ENCODE measurements at regions not wholly inside any gene's neighbourhood (a gene's known extent, or its start where the extent isn't known, plus 50 kb on each side); places are given as distances from the start of the nearest gene placed in this dataset.

DNA sequence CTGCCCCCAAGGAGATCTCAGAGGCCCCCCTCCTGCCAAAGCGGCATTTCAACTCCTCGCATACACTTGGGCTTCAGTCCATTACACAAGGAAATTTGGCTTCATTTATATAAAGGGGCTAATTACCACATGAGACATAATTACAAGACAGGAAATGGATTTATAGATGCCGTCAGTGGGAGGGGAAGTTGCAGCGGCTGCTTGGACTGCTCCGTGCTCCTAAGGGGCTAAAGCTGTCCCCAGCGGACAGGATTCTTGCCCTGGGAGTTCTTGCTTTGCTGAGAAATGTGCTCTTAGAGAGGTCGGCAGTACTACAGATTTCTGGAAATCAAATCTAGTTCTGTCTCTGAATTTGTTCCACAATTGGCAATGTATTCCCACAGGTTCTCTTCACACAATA is 57.2 kb upstream of the NLK start:
- no TSS peak for BruUV-seq (replicated peaks)
- TF ChIP-seq SIN3A (IDR thresholded peaks at IDR 0.05; ENCODE audit: borderline replicate concordance, insufficient read depth, low read depth, low read length) (no peak), POLR2AphosphoS5 (IDR thresholded peaks at IDR 0.05; ENCODE audit: low read depth, low read length) (no peak), TCF7L2 (IDR thresholded peaks at IDR 0.05; ENCODE audit: low read depth, low read length) (no peak)
- TF ChIP-seq, protein P1, sequence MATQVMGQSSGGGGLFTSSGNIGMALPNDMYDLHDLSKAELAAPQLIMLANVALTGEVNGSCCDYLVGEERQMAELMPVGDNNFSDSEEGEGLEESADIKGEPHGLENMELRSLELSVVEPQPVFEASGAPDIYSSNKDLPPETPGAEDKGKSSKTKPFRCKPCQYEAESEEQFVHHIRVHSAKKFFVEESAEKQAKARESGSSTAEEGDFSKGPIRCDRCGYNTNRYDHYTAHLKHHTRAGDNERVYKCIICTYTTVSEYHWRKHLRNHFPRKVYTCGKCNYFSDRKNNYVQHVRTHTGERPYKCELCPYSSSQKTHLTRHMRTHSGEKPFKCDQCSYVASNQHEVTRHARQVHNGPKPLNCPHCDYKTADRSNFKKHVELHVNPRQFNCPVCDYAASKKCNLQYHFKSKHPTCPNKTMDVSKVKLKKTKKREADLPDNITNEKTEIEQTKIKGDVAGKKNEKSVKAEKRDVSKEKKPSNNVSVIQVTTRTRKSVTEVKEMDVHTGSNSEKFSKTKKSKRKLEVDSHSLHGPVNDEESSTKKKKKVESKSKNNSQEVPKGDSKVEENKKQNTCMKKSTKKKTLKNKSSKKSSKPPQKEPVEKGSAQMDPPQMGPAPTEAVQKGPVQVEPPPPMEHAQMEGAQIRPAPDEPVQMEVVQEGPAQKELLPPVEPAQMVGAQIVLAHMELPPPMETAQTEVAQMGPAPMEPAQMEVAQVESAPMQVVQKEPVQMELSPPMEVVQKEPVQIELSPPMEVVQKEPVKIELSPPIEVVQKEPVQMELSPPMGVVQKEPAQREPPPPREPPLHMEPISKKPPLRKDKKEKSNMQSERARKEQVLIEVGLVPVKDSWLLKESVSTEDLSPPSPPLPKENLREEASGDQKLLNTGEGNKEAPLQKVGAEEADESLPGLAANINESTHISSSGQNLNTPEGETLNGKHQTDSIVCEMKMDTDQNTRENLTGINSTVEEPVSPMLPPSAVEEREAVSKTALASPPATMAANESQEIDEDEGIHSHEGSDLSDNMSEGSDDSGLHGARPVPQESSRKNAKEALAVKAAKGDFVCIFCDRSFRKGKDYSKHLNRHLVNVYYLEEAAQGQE (IDR thresholded peaks at IDR 0.05; ENCODE audit: insufficient read depth in 1 of 2, low read depth in 2 of 2, low read length in 1 of 2) = no peak
- TF ChIP-seq, protein P2, sequence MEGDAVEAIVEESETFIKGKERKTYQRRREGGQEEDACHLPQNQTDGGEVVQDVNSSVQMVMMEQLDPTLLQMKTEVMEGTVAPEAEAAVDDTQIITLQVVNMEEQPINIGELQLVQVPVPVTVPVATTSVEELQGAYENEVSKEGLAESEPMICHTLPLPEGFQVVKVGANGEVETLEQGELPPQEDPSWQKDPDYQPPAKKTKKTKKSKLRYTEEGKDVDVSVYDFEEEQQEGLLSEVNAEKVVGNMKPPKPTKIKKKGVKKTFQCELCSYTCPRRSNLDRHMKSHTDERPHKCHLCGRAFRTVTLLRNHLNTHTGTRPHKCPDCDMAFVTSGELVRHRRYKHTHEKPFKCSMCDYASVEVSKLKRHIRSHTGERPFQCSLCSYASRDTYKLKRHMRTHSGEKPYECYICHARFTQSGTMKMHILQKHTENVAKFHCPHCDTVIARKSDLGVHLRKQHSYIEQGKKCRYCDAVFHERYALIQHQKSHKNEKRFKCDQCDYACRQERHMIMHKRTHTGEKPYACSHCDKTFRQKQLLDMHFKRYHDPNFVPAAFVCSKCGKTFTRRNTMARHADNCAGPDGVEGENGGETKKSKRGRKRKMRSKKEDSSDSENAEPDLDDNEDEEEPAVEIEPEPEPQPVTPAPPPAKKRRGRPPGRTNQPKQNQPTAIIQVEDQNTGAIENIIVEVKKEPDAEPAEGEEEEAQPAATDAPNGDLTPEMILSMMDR (IDR thresholded peaks at IDR 0.05) = no peak
- ChIA-PET CTCF (no interaction called here), POLR2A (no interaction called here)
- ATAC-seq (no peak), DNase-seq (ENCODE audit: low read depth, low spot score) (no peak)
- H3K4me1 ChIP-seq (ENCODE audit: control insufficient read depth, insufficient read depth, low read length) = no peaks in the 10 kb centered on the region
- no peaks in the 10 kb centered on the region for H3K36me3 ChIP-seq (ENCODE audit: control insufficient read depth, insufficient read depth, low read length)
- intact Hi-C loops (cut with micrococcal nuclease; ENCODE audit: unreplicated experiment) (no loop called here), in situ Hi-C loops (cut with HindIII; ENCODE audit: low pct_unique_long_range_greater_than_20kb, low sequenced_read_pairs) (no loop called here)
- H3K4me3 ChIP-seq (ENCODE audit: low read depth in 2 of 2, low read length in 2 of 2) = no peak overlapping the region
- no peaks in the 10 kb centered on the region for H3K9me3 ChIP-seq (ENCODE audit: control insufficient read depth, insufficient read depth, low read depth, low read length)
- H3K27ac ChIP-seq (ENCODE audit: low read length) = no peak overlapping the region
- no peaks in the 10 kb centered on the region; the same call in none of the 2 replicates for H3K27me3 ChIP-seq (ENCODE audit: control insufficient read depth, insufficient read depth, low read length)

DNA sequence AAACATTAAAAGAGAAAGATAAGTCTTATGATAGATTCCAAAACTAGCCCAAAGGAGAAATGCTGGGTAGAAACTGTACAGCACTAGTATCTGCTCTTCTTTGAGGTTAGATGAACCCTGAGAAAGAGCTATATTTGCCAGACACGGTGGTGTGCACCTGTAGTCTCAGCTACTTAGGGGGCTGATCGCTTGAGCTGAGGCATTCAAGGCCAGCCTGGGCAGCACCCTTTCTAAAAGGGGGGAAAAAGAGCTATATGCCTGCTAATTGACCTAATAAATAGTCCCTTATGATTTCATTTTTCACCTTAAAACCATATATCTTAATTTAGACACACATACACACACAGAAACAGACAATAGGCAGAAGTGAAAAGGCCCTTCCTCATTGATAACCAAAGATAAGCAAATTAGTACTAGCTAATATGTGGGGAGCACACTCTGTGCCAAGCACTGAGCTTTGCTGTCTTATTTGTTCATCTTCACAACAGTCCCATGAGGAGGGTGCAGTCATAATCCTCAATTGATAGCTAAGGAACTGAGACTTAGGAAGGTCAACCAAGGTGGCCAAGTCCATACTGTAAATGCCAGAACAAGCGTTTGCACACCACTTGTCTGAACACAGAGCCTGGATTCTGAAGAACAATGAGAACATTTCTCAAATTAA is 56.6 kb upstream of the NLK start:
- no peak overlapping the region for H3K4me3 ChIP-seq (ENCODE audit: low read depth in 2 of 2, low read length in 2 of 2)
- DNase-seq (ENCODE audit: low read depth, low spot score) (no peak), ATAC-seq (no peak)
- no peaks in the 10 kb centered on the region for H3K9me3 ChIP-seq (ENCODE audit: control insufficient read depth, insufficient read depth, low read depth, low read length)
- POLR2A ChIA-PET = no interaction called here
- TF ChIP-seq SIN3A (IDR thresholded peaks at IDR 0.05; ENCODE audit: borderline replicate concordance, insufficient read depth, low read depth, low read length) (no peak), TCF7L2 (IDR thresholded peaks at IDR 0.05; ENCODE audit: low read depth, low read length) (no peak), POLR2AphosphoS5 (IDR thresholded peaks at IDR 0.05; ENCODE audit: low read depth, low read length) (no peak)
- TF ChIP-seq, protein P2 (IDR thresholded peaks at IDR 0.05) = no peak
- TF ChIP-seq, protein P1 (IDR thresholded peaks at IDR 0.05; ENCODE audit: insufficient read depth in 1 of 2, low read depth in 2 of 2, low read length in 1 of 2) = no peak
- CTCF ChIA-PET = no interaction called here
- in situ Hi-C loops (cut with HindIII; ENCODE audit: low pct_unique_long_range_greater_than_20kb, low sequenced_read_pairs) = no loop called here
- no peaks in the 10 kb centered on the region; the same call in none of the 2 replicates for H3K27me3 ChIP-seq (ENCODE audit: control insufficient read depth, insufficient read depth, low read length)
- no peak overlapping the region for H3K27ac ChIP-seq (ENCODE audit: low read length)
- H3K36me3 ChIP-seq (ENCODE audit: control insufficient read depth, insufficient read depth, low read length) = no peaks in the 10 kb centered on the region
- no peaks in the 10 kb centered on the region for H3K4me1 ChIP-seq (ENCODE audit: control insufficient read depth, insufficient read depth, low read length)
- intact Hi-C loops (cut with micrococcal nuclease; ENCODE audit: unreplicated experiment) = no loop called here
- no TSS peak for BruUV-seq (replicated peaks)
